IMR-90 (cell line): ENCODE measurements at regions not wholly inside any gene's neighbourhood (a gene's known extent, or its start where the extent isn't known, plus 50 kb on each side); places are given as distances from the start of the nearest gene placed in this dataset.

Experiments used
- ATAC-seq: fragments of 200-7000 bp; cut with Tn5 transposase; 2 replicates; pipeline ENCODE4 v1.9.1; 2020; ENCODE audit warnings: low read depth, mild to moderate bottlenecking, moderate library complexity
- BruUV-seq: library from RNA; stranded (reverse); fragments of 400-500 nt; replicated peaks from 2 replicates; lab custom pipeline; 2021; lab: Mats Ljungman, UMichigan
- CTCF ChIA-PET: fragments of 300-600 bp; formaldehyde crosslinking; extraction: SDS; loops from one replicate; lab custom pipeline; 2021; ENCODE audit warnings: antibody characterized with exemption; lab: Yijun Ruan, JAX
- POLR2A ChIA-PET: fragments of 300-600 bp; sonication (Branson Sonifier 250); formaldehyde crosslinking; loops from one replicate; lab custom pipeline; 2022; ENCODE audit warnings: antibody characterized with exemption; ENCODE audit not compliant: unreplicated experiment; lab: Charles Lee
- DNase-seq: peaks from one replicate; pipeline ENCODE4 v3.0.0; 2013
- H2AFZ ChIP-seq: replicated peaks from 2 replicates; pipeline ENCODE3; 2013; ENCODE audit warnings: low read length, mild to moderate bottlenecking; ENCODE audit not compliant: poor library complexity
- H2AK5ac ChIP-seq: 2 replicates; pipeline ENCODE4 v1.6.1; 2013; ENCODE audit warnings: low read depth, low read length, inconsistent platforms
- H2AK9ac ChIP-seq: replicated peaks from 2 replicates; pipeline ENCODE3; 2013; ENCODE audit warnings: mild to moderate bottlenecking, low read depth, low read length, moderate library complexity; ENCODE audit not compliant: poor library complexity
- H2BK120ac ChIP-seq: 2 replicates; pipeline ENCODE4 v1.6.1; 2013; ENCODE audit warnings: low read depth, low read length, inconsistent platforms
- H2BK15ac ChIP-seq: 3 replicates; pipeline ENCODE4 v1.6.1; 2013; ENCODE audit warnings: low read depth, low read length, inconsistent platforms
- H2BK20ac ChIP-seq: 2 replicates; pipeline ENCODE4 v1.6.1; 2013; ENCODE audit warnings: low read depth, mild to moderate bottlenecking, inconsistent platforms, low read length, moderate library complexity
- H2BK5ac ChIP-seq: 2 replicates; pipeline ENCODE4 v1.6.1; 2013; ENCODE audit warnings: mild to moderate bottlenecking, low read depth, low read length, inconsistent platforms; ENCODE audit not compliant: poor library complexity, severe bottlenecking
- H3K14ac ChIP-seq: replicated peaks from 2 replicates; pipeline ENCODE4 v1.6.1; 2013; ENCODE audit warnings: low read depth, low read length, inconsistent platforms
- H3K18ac ChIP-seq: 2 replicates; pipeline ENCODE4 v1.6.1; 2013; ENCODE audit warnings: low read depth, low read length, control low read depth
- H3K23ac ChIP-seq: 2 replicates; pipeline ENCODE4 v1.6.1; 2013; ENCODE audit warnings: low read depth, low read length, inconsistent platforms
- H3K27ac ChIP-seq: 2 replicates; pipeline ENCODE4 v1.5.1; 2013; ENCODE audit warnings: mild to moderate bottlenecking, control low read depth, low read length; ENCODE audit not compliant: insufficient read depth
- H3K27me3 ChIP-seq: 2 replicates; pipeline ENCODE4 v1.6.1; 2013; ENCODE audit warnings: low read length; ENCODE audit not compliant: control insufficient read depth, insufficient read depth
- H3K36me3 ChIP-seq: 2 replicates; pipeline ENCODE4 v1.6.1; 2013; ENCODE audit warnings: low read length, mixed read lengths; ENCODE audit not compliant: control insufficient read depth, insufficient read depth
- H3K4ac ChIP-seq: 2 replicates; pipeline ENCODE4 v1.6.1; 2013; ENCODE audit warnings: low read depth, low read length, inconsistent platforms
- H3K4me1 ChIP-seq: 2 replicates; pipeline ENCODE4 v1.6.1; 2013; ENCODE audit warnings: low read length, mixed read lengths; ENCODE audit not compliant: control insufficient read depth, insufficient read depth
- H3K4me2 ChIP-seq: 2 replicates; pipeline ENCODE4 v1.6.1; 2013; ENCODE audit warnings: low read depth, mild to moderate bottlenecking, control low read depth, low read length, moderate library complexity
- H3K4me3 ChIP-seq: 2 replicates; pipeline ENCODE4 v1.5.1; 2013; ENCODE audit warnings: low read depth, mild to moderate bottlenecking, control low read depth, low read length, moderate library complexity; ENCODE audit not compliant: insufficient read depth
- H3K56ac ChIP-seq: 2 replicates; pipeline ENCODE4 v1.6.1; 2013; ENCODE audit warnings: low read length, inconsistent platforms; ENCODE audit not compliant: insufficient read depth; ENCODE audit errors: extremely low read depth
- H3K79me1 ChIP-seq, 2 experiments: 2 replicates each; pipeline ENCODE4 v1.6.1; 2013; ENCODE audit warnings: low read length in 2 of 2, inconsistent platforms in 1 of 2, low read depth in 1 of 2
- H3K9ac ChIP-seq: 2 replicates; pipeline ENCODE4 v1.6.1; 2013; ENCODE audit warnings: low read depth, low read length, control low read depth
- H3K9me1 ChIP-seq: 2 replicates; pipeline ENCODE4 v1.6.1; 2013; ENCODE audit warnings: low read length, inconsistent platforms; ENCODE audit not compliant: insufficient read depth
- H3K9me3 ChIP-seq: 2 replicates; pipeline ENCODE4 v1.6.1; 2013; ENCODE audit warnings: low read length; ENCODE audit not compliant: control insufficient read depth, insufficient read depth
- H4K20me1 ChIP-seq: 2 replicates; pipeline ENCODE4 v1.6.1; 2013; ENCODE audit warnings: low read length, inconsistent platforms; ENCODE audit not compliant: insufficient read depth
- H4K5ac ChIP-seq: 2 replicates; pipeline ENCODE4 v1.6.1; 2013; ENCODE audit warnings: mild to moderate bottlenecking, low read depth, low read length, control low read depth
- H4K8ac ChIP-seq, 2 experiments: 2 replicates each; pipeline ENCODE4 v1.6.1; 2013; ENCODE audit warnings: low read depth in 2 of 2, low read length in 2 of 2, control low read depth in 1 of 2, inconsistent platforms in 1 of 2
- H4K91ac ChIP-seq: 2 replicates; pipeline ENCODE4 v1.6.1; 2013; ENCODE audit warnings: low read depth, low read length, inconsistent platforms; ENCODE audit not compliant: insufficient read depth
- BHLHE40 ChIP-seq: fragments of 150-350 bp; IDR thresholded peaks from 2 replicates; pipeline ENCODE4 v1.6.1; 2016; ENCODE audit warnings: mild to moderate bottlenecking, low read depth, low read length
- CEBPB ChIP-seq: IDR thresholded peaks from 2 replicates; pipeline ENCODE4 v1.6.1; 2012; ENCODE audit warnings: low read depth, low read length, improper control_type of control experiment
- CHD1 ChIP-seq: IDR thresholded peaks from 2 replicates; pipeline ENCODE4 v1.6.1; 2012; ENCODE audit warnings: low read depth, low read length, improper control_type of control experiment
- MXI1 ChIP-seq: IDR thresholded peaks from 2 replicates; pipeline ENCODE4 v1.6.1; 2012; ENCODE audit warnings: low read depth, mild to moderate bottlenecking, low read length, moderate library complexity, borderline replicate concordance
- SMC3 ChIP-seq: fragments of 150-350 bp; IDR thresholded peaks from 2 replicates; pipeline ENCODE4 v1.6.1; 2016; ENCODE audit warnings: low read depth, mild to moderate bottlenecking, antibody characterized with exemption, low read length, moderate library complexity
- WGBS, 2 experiments: methylation state at CpG; one replicate each; pipeline versions ENCODE4 v1.1.5 to v1.1.7; 2013; ENCODE audit warnings: missing lambda C conversion rate in 2 of 2; ENCODE audit not compliant: insufficient read length in 1 of 2; ENCODE audit errors: extremely low coverage in 2 of 2; 5-methylcytosine and 5-hydroxymethylcytosine counted together
- dilution Hi-C: fragments of 300-500 bp; cut with HindIII; formaldehyde crosslinking; loops from one replicate; pipeline ENCODE4 v1.14.3; 2018; ENCODE audit warnings: low sequenced_read_pairs; ENCODE audit not compliant: unreplicated experiment
- in situ Hi-C: fragments of 300-500 bp; cut with MboI; formaldehyde crosslinking; loops from 3 replicates; pipeline ENCODE4 v1.14.3; 2019; ENCODE audit warnings: low sequenced_read_pairs, inconsistent platforms, mixed read lengths
- intact Hi-C: fragments of 100-400 bp; cut with micrococcal nuclease; formaldehyde crosslinking; loops from 2 replicates; pipeline ENCODE4 v1.10.0; 2022
- TF ChIP-seq, protein P1 (sequence below): fragments of 150-350 bp; IDR thresholded peaks from 2 replicates; pipeline ENCODE4 v1.6.1; 2017; ENCODE audit warnings: mild to moderate bottlenecking, antibody characterized with exemption, low read length, low read depth
- TF ChIP-seq, protein P2 (sequence below): fragments of 150-350 bp; IDR thresholded peaks from 2 replicates; pipeline ENCODE4 v1.6.1; 2016; ENCODE audit warnings: low read depth, mild to moderate bottlenecking, low read length, moderate library complexity, borderline replicate concordance

DNA sequence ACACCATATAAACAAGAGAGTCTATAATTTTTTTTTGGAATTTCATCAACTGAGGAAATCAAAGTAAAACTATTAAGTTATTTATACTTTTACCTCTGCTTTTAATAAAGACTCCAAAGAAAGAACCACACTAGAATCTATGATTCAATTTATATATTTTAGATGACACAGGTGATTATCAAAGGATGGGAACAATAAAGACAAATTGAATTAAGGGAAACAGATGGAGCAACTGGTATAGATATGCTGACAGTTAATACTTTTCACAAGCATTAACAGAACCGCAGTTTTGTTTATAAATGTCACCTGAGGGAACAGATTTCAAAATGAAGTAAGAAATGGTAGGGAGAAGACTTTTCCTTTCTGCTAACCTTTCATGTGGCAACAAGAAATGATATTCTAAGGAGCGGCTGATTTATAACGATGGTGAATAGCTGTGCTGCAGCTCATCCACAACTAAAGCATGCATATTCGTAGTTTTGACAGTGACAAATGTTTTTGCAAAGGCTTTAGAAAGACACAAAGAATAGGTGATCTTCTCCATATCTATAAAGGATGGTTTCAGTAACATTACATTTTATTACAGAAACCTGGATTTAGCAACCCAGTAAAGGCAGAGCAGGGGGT, 1502.9 kb upstream of the RAG2 start:
- no peak overlapping the region for H4K8ac ChIP-seq
- intact Hi-C loops: no loop called here
- H3K36me3 ChIP-seq: no peaks in the 10 kb centered on the region
- no peak overlapping the region for H3K23ac ChIP-seq
- no peak overlapping the region for H3K27ac ChIP-seq
- no peak overlapping the region for H3K4ac ChIP-seq
- H2BK20ac ChIP-seq: no peak overlapping the region
- H3K4me1 ChIP-seq: no peaks in the 10 kb centered on the region
- H3K14ac ChIP-seq: no peak overlapping the region
- ChIA-PET CTCF (no interaction called here), POLR2A (no interaction called here)
- ATAC-seq (no peak), DNase-seq (no peak)
- no peak overlapping the region for H3K4me3 ChIP-seq
- H2BK120ac ChIP-seq: no peak overlapping the region
- no CpG with 5 or more reads among the region's 4 CpGs for WGBS, 2 experiments
- no TSS peak for BruUV-seq
- no peak overlapping the region for H2BK5ac ChIP-seq
- no peak overlapping the region for H2AFZ ChIP-seq
- no peaks in the 10 kb centered on the region for H3K27me3 ChIP-seq
- H2BK15ac ChIP-seq: no peak overlapping the region
- peaks cover 4% of the 10 kb centered on the region; the same call in 1 of the 2 replicates for H3K9me3 ChIP-seq
- H4K5ac ChIP-seq: no peak overlapping the region
- no peaks in the 10 kb centered on the region for H3K9me1 ChIP-seq
- TF ChIP-seq, protein P1, sequence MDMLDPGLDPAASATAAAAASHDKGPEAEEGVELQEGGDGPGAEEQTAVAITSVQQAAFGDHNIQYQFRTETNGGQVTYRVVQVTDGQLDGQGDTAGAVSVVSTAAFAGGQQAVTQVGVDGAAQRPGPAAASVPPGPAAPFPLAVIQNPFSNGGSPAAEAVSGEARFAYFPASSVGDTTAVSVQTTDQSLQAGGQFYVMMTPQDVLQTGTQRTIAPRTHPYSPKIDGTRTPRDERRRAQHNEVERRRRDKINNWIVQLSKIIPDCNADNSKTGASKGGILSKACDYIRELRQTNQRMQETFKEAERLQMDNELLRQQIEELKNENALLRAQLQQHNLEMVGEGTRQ: no peak
- TF ChIP-seq, protein P2, sequence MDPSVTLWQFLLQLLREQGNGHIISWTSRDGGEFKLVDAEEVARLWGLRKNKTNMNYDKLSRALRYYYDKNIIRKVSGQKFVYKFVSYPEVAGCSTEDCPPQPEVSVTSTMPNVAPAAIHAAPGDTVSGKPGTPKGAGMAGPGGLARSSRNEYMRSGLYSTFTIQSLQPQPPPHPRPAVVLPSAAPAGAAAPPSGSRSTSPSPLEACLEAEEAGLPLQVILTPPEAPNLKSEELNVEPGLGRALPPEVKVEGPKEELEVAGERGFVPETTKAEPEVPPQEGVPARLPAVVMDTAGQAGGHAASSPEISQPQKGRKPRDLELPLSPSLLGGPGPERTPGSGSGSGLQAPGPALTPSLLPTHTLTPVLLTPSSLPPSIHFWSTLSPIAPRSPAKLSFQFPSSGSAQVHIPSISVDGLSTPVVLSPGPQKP: no peak
- TF ChIP-seq CEBPB: no peak
- TF ChIP-seq SMC3: no peak
- no peak for TF ChIP-seq BHLHE40
- no peak for TF ChIP-seq MXI1
- TF ChIP-seq CHD1: no peak
- dilution Hi-C loops: no loop called here
- H2AK5ac ChIP-seq: no peak overlapping the region
- no peak overlapping the region for H3K4me2 ChIP-seq
- no peak overlapping the region for H3K18ac ChIP-seq
- no peak overlapping the region for H3K9ac ChIP-seq
- no peak overlapping the region for H4K91ac ChIP-seq
- no peak overlapping the region for H3K56ac ChIP-seq
- no peaks in the 10 kb centered on the region for H3K79me1 ChIP-seq
- no peaks in the 10 kb centered on the region for H4K20me1 ChIP-seq
- in situ Hi-C loops: no loop called here
- no peak overlapping the region for H2AK9ac ChIP-seq
